ENCODE measurements at regions not wholly inside any gene's neighbourhood (a gene's known extent, or its start where the extent isn't known, plus 50 kb on each side); places are given as distances from the start of the nearest gene placed in this dataset.

DNA sequence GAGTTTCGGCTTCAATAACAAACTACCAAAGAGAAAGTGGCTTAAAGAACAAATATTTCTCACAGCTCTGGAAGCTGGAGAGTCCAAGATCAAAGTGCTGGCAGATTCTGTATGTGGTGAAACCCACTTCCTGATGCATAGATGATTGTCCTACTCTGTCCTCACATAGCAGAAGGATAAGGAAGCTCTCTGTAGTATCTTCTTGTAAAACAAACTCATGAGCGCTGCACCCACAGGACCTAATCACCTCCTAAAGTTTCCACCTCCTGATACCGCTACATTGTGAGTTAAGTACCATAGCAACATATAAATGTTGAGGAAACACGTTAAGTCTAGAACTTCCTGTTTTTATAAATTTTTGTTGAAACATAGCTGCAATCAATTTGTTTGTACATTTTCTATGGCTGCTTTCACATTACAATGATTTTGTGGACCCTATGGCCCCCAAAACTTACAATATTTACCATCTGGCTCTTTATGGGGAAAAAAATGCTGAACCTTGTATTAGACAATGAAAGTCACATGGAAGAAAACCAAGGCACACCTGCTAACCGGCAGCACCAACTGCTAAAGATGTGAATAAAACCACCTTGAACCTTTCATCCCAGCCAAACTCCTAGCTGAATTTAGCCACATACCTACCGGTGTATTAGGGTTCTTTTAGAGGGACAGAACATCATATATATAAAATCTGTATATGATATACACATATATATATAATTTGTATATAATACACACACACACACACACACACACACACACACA is 1423.4 kb downstream of the NCAM2 start:
- ATAC-seq, result no peak
- DNase-seq (ENCODE audit: missing footprints), result no peak
- intact Hi-C loops (cut with DNase I), result no loop called here

DNA sequence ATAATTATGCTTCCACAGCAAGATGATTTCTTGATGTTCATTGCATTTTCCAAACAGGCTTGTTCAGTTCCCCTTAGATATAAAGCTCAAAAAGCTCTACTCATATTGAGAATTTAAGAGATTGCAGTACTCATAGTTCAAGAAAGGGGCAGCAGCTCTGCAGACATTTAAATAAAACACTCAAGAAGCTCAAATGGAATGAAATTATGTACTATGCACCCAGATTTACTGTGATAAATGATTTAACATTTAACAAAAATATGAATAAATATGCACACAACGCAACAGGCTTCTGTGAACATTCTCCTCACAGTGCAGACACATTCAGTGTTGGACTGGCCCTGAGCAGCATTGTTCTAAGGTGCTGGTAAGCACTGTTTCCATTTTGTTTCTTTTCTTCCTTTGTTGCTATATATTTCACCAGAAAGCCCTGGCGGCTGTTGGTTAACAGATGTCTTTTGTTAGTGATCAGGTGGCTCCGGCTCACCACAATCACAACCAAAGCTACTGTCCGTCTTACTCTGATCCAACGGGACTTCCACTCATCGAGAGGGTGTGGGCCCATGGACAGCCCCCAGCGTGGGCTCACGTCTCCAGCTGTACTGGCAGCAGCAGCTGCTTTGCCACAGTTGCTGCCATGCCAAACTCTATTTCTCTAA is 1440.3 kb downstream of the NCAM2 start:
- no peak for ATAC-seq
- no peak for DNase-seq (ENCODE audit: missing footprints)
- intact Hi-C loops (cut with DNase I), result no loop called here

DNA sequence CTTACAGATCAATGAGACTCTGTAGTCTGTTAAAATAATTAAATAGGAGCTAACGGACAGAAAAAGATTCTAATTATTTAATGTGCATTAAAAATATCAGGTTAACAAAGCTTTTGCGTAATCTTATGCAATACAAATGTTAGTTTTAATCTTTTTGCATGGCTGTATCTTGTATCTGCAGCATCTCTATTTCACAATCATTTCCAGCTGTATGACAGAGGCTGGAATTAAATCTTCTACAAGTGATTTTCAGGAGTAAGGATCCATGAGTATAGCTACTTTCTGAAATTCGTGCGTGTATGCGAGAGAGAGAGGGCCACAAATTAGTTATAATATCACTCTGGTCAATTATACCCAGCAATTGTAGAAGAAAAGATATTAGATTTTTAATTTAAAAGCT is 1446.8 kb downstream of the NCAM2 start:
- no peak for ATAC-seq
- intact Hi-C loops (cut with DNase I), result no loop called here
- DNase-seq (ENCODE audit: missing footprints), result no peak

DNA sequence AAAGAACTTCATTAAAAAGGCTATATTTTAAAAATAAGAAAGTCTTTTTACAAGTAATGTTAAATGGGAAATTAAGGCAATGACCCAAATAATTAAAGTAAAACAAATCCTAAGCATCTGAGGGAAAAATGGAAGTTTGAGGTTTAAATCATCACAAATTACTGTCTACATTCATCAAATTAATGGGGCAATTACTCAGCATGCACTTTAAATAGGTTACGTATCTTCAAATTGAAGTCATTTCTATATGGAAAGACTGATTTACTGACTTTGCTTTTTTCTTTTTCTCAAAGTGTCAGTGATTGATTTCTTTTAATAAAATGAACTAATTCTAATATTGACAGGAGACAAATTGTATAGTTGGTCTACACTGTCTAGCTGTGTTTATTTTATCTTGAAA is 1452.3 kb downstream of the NCAM2 start:
- ATAC-seq, result no peak
- DNase-seq (ENCODE audit: missing footprints), result no peak
- intact Hi-C loops (cut with DNase I), result no loop called here

DNA sequence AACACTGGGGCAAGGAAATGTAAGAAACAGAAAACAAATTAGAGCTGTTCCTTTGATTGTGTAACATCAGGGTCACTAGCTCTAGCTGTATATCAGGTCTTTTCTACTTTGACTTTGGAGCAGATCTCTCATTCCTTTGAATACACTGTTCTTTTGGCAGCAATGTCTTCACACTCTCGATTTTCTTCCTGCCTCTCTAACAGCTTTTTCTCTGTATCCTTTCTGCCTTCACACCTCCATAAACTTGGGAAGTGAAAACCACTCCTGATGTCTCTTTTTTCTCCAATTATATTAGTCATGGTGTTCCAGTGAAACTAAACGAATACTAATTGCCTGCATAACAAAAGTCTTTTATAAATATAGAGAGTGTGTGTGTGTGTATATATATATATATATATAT is 1458.0 kb downstream of the NCAM2 start:
- ATAC-seq (no peak), DNase-seq (ENCODE audit: missing footprints) (no peak)
- intact Hi-C loops (cut with DNase I), result no loop called here

DNA sequence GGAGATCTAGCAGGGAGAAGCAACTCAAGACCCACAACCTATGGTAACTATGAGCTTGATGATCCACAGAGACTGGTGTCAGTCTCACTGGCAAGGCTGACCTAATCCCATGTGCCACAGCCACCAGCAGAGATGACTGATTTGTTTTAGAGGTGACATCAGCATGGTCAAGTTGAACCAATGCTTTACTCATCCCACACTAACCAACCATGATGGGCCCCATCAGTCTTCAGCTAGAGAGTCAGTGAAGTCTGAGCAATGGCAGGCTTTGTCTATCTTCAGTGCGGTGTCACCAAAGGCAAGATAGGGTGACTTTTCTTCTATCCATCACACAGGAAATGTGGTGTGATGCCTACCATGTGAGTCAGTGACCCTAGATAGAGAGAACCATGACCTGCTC is 1470.7 kb downstream of the NCAM2 start:
- ATAC-seq (no peak), DNase-seq (ENCODE audit: missing footprints) (no peak)
- intact Hi-C loops (cut with DNase I), result no loop called here

DNA sequence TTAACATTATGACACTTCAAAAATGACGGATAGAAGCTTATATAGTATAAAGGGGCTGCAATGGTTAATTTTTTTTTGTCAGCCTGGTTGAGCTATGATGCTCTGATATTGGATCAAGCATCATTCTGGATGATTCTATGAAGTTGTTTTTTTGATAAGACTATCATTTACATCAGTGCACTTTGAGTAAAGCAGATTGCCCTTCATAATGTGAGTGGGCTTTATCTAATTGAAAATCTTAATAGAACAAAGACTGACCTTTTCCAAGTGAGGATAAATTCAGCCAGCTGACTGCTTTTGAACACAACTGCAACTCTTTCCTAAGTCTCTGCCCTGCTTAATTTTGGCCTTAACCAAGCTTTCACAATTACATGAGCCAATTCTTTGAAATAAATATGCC is 1476.2 kb downstream of the NCAM2 start:
- intact Hi-C loops (cut with DNase I), result no loop called here
- DNase-seq (ENCODE audit: missing footprints), result no peak
- ATAC-seq, result no peak

DNA sequence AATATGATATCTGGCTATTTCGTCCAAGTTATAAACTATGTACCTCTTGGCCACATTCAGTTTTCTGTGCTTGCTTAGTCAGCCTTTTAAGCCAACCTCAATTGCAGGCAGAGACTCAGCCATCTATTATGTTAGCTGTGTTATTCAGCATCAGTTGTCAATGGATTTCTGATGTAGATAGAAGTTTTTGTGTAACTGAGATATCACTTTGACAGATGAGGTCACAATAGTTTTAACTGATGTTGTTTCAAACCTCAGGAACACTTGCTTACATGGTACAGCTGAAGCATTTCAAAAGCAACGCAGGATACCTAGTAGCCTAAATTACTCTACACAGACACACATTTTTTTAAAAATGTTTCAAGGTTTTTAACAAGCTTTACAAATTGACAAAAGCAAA is 1478.0 kb downstream of the NCAM2 start:
- DNase-seq (ENCODE audit: missing footprints) (no peak), ATAC-seq (no peak)
- intact Hi-C loops (cut with DNase I), result no loop called here

DNA sequence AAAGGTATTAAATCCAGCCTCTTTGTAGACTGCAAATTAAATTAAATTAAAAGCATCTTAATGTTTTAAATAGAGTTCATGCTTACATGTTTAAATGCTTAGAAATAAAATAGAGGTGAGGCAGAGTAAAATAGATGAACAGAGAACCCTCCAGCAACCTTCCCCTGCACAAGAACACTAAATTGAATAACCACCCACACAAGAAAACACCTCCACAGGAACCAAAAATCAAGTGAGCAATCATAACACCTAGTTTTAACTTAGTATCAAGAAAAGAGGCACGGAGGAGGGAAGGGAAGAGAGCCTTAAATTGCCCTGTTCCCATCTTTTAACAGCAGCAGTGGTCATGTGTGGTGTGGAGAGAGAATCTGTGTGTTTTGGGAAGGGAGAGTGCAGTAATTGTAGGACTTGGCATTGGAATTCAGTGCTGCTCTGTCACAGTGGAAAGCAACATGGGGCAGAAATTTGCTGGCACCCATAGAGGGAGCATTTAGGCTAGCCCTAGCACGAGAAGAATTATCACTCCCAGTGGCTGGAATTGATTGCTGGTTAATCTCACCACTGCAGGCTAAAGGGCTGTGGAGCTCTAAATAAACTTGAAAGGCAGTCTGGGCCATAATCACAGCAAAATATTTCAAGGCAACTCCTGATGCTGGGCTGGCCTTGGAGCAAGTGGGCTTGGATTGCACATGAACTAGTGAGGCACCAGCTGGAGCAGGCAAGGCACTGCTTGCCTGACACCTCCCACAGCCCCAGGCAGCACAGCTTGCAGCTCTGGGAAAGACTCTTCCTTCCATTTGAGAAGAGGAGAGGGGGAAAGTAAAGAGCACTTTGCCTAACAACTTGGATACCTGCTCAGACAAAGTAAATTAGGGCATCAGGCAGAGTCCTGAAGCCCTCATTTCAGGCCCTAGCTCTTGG is 1478.8 kb downstream of the NCAM2 start:
- ATAC-seq, result no peak
- intact Hi-C loops (cut with DNase I), result no loop called here
- DNase-seq (ENCODE audit: missing footprints), result no peak

DNA sequence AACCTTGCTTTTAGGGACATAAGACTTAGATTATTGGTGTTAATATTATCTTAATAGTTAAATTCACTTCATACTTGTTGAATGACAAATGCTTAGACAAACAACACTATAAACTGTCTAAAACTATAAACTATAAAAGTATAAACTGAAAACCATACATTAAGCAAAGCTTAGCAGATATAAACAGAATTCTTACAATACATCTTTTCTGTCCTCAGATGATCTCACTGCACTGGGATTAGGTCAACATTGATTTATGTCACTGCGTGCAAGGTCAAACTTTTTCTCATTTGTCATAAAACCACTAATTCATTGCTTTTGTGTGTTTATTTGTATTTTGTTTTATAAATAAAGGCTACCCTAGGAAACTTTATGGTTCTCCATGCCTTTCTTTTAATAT is 1491.8 kb downstream of the NCAM2 start:
- DNase-seq (ENCODE audit: missing footprints) (no peak), ATAC-seq (no peak)
- intact Hi-C loops (cut with DNase I), result no loop called here

DNA sequence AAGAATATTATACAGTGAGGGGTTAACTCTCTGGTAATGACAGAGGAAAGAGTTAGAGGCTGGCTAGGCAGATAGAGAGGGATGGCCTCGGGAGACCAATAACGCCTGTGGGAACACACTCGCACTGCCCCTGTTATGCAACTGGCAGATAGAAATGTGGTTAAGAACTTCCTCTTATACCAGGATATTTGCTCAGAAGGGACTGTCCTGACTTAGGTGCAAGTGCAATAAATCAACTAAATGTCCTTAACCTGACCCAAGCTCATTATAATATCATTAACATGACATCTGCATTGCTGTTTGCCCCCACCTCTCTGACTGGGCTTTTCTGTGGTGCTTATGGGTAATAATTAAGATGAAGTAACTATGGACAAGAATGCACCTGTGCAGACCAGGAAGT is 1518.0 kb downstream of the NCAM2 start:
- ATAC-seq, result no peak
- DNase-seq (ENCODE audit: missing footprints), result no peak

DNA sequence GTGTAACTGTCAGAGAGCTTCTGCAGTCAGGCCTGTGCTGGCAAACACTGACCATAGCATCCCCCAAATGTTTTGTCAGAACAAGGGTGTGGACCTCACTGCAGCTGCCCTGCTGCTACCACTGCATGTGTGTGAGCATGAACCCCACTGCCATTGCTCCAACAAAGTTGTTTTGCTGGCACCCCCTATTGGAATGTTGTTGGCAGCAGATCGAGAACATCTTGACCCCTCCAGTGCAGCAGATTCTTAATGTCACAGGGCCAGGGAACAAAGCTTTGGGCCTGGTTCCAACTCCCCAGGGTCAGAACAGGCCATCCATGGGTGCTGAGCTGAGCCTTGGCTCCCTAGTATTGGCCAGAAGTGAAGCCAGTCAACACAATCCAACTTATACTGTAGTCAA is 1537.4 kb downstream of the NCAM2 start:
- no peak for DNase-seq (ENCODE audit: missing footprints)
- no peak for ATAC-seq
- intact Hi-C loops (cut with DNase I), result no loop called here

More for the DNA sequence above, 1518.0 kb downstream of the NCAM2 start:
- intact Hi-C loops (cut with DNase I), result no loop called here

DNA sequence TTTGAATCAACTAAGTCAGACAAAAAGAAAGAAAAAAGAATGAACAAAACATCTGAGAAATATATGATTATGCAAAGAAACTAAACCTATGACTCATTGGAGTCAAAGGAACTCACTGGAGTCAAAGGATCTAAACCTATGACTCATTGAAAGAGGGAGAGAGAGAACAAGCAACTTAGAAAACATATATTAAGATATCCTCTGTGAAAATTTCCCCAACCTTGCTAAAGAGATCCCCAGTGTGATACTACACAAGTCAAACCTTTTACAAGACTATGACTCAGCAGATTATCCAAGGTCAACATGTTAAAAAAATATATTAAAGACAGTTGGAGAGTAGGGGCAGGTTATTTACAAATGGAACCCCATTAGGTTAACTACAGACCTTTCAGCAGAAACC is 1538.3 kb downstream of the NCAM2 start:
- no peak for DNase-seq (ENCODE audit: missing footprints)
- intact Hi-C loops (cut with DNase I), result no loop called here
- ATAC-seq, result no peak

DNA sequence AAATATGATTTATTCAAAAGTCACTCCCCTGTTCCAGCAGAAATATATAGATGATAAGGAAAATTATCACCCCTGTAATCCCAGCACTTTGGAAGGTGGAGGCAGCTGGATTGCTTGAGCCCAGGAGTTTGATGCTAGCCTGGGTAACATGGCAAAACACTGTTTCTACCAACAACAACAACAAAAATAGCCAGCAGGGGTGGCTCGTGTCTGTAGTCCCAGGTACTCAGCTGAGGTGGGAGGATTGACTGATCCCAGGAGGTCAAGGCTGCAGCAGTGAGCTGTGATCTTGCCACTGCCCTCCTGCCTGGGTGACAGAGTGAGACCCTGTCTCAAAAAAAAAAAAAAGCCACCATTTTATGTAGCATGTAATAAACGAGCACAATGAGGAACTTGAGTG is 1546.5 kb downstream of the NCAM2 start:
- ATAC-seq, result no peak
- no peak for DNase-seq (ENCODE audit: missing footprints)
- intact Hi-C loops (cut with DNase I), result no loop called here

DNA sequence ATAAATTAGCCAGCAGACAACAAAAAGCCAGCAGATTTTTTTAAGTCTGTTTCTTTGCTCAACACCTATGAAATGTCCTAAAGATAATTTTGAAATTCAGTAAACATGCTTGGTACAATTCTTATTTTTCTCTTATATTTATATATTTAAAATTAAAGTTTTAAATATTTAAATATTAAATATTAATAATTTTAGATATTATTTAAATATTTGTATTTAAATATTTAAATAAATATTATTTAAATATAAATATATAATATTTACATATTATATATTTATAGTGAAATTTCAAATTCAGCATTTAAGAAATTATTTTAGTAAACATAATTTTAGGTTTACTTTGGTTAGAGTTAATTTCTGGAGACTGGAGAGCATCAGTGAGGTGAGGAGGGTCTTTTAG is 1554.2 kb downstream of the NCAM2 start:
- DNase-seq (ENCODE audit: missing footprints), result no peak
- ATAC-seq, result no peak
- intact Hi-C loops (cut with DNase I), result no loop called here

DNA sequence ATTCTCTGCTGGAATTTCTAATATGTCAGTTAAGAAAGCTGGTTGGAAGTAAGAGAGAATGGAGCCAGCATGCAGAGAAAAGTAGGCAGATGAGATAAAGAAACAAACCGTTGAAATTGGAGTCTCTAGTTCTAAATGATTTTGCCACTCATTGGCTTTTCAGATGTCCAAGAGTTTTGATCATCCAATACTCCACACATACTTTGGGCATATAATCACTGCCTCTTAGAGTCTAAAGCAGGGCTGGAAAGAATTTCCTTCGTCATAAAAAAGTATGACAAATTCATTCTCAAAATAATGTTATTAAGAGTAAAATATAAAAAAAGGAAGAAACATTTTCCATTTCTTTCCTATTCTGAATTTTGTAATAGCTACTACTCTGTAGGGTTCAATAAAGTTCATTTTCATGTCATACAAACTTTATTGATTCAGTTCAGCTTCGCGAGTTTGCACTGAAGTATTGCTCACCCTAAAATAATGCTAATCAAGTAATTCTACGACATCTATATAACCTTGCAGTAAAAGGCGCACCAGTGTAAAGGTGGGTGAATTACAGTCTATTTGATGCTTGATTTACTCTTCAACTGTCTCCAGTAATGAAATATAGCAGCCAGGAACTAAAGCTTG is 1556.6 kb downstream of the NCAM2 start:
- DNase-seq (ENCODE audit: missing footprints) (no peak), ATAC-seq (no peak)
- intact Hi-C loops (cut with DNase I), result no loop called here

DNA sequence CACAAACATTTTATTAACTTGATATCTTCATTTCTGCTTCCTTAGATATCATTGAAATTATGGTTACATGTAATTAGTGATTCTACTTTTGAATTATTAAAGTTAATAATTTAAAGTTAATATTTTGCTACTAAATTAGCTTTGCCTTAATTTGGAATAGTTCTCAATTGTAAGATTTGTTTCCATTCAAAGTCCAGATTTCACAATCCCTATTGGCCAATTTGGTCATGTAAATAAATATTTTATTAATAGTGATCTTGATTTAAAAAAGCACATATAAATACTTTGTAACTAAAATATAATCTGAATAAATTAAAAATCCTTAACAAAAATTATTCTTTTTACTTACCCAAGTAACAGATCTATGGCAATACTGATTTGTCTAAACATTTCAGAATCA is 1558.6 kb downstream of the NCAM2 start:
- intact Hi-C loops (cut with DNase I), result no loop called here
- no peak for ATAC-seq
- DNase-seq (ENCODE audit: missing footprints), result no peak

DNA sequence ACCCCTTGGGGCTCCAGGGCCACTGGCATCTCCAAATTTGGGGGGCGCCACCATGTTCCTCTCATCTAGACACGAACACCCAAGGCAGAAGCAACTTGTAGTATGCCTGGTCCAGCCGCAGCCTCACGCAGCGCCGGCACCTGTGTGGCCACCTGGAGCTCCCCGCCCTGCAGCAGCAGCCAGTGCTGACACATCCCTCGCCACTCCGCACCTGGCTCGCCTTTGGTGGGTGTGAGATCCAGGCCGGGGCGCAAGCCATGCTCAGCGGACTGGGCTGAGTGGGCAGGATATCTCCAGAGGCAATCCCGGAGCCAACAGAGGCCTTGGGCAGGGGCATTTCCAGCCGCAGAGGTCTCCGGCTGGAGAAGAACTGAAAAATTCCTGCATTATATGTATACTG is 1563.7 kb downstream of the NCAM2 start:
- no peak for ATAC-seq
- intact Hi-C loops (cut with DNase I), result no loop called here
- DNase-seq (ENCODE audit: missing footprints), result no peak

DNA sequence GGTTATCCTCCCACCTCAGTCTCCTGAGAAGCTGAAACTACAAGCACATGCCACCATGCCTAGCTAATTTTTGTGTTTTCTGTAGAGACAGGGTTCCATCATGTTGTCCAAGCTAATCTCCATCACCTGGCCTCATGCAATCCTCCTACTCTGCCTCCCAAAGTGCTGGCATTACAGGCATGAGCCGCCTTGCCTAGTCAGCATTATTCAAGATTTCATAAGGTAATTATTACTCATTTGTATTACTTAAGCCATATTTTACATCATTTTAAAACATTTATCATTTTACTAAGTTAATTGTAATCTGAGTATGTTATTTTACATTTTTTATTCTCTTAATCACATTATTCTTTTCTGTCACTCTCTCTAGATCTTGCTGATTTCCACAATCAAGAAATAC is 1575.6 kb downstream of the NCAM2 start:
- intact Hi-C loops (cut with DNase I), result loop anchor here (10.0 kb wide), 1 partner anchor 1429 kb away; no protein-coding TSS in a partner anchor
- ATAC-seq (no peak), DNase-seq (ENCODE audit: missing footprints) (no peak)
